ENCODE measurements at regions not wholly inside any gene's neighbourhood (a gene's known extent, or its start where the extent isn't known, plus 50 kb on each side); places are given as distances from the start of the nearest gene placed in this dataset.

GRCh38 chr20:58011106-58011946 lies 217.1 kb downstream of the ANKRD60 start:
- H3K27me3 Mint-ChIP-seq (ENCODE audit: low read depth) = peaks cover 7% of the 10 kb centered on the region
- H3K4me3 Mint-ChIP-seq = no peak overlapping the region
- H2BK120ac ChIP-seq (ENCODE audit: low read depth, low read length, poor library complexity, severe bottlenecking) = no peak overlapping the region
- no peaks in the 10 kb centered on the region for H3K79me1 ChIP-seq (ENCODE audit: insufficient read depth, low read depth, low read length, poor library complexity, severe bottlenecking)
- H2AK5ac ChIP-seq (ENCODE audit: insufficient read length, low read length) = no peak overlapping the region
- TF ChIP-seq, protein P1, sequence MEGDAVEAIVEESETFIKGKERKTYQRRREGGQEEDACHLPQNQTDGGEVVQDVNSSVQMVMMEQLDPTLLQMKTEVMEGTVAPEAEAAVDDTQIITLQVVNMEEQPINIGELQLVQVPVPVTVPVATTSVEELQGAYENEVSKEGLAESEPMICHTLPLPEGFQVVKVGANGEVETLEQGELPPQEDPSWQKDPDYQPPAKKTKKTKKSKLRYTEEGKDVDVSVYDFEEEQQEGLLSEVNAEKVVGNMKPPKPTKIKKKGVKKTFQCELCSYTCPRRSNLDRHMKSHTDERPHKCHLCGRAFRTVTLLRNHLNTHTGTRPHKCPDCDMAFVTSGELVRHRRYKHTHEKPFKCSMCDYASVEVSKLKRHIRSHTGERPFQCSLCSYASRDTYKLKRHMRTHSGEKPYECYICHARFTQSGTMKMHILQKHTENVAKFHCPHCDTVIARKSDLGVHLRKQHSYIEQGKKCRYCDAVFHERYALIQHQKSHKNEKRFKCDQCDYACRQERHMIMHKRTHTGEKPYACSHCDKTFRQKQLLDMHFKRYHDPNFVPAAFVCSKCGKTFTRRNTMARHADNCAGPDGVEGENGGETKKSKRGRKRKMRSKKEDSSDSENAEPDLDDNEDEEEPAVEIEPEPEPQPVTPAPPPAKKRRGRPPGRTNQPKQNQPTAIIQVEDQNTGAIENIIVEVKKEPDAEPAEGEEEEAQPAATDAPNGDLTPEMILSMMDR (conservative IDR thresholded peaks at IDR 0.05) = no peak
- H3K56ac ChIP-seq (ENCODE audit: insufficient read length, low read depth, low read length) = no peak overlapping the region
- H3K23ac ChIP-seq (ENCODE audit: insufficient read length, low read depth, low read length) = no peak overlapping the region
- H3K9me3 Mint-ChIP-seq = peaks cover 3 to 8% of the 10 kb centered on the region in 2 experiments; a peak in 4 of 5 replicates
- no peak overlapping the region for H2AFZ ChIP-seq (ENCODE audit: low read length)
- H2BK12ac ChIP-seq (ENCODE audit: insufficient read length, low read depth, low read length) = no peak overlapping the region
- no peak overlapping the region for H2BK5ac ChIP-seq (ENCODE audit: insufficient read length, low read length)
- 0 out of 7 replicates have a peak overlapping the region, but pooled peaks of 1 of the 3 experiments have one; percentile 66 for H3K27ac Mint-ChIP-seq
- H3K36me3 Mint-ChIP-seq (ENCODE audit: insufficient read depth in 1 of 3, low read depth in 3 of 3) = peaks cover 0 to 2% (median 0%) of the 10 kb centered on the region in 3 experiments; a peak in 2 of 7 replicates
- no peak overlapping the region for H2BK15ac ChIP-seq (ENCODE audit: low read depth, low read length)
- no CpG with 5 or more reads among the region's 14 CpGs for WGBS (ENCODE audit: extremely low coverage, insufficient read length, low lambda C conversion rate)
- no peak overlapping the region for H4K5ac ChIP-seq (ENCODE audit: insufficient read length, low read depth, low read length)
- H3K4ac ChIP-seq (ENCODE audit: low read depth, low read length) = no peak overlapping the region
- H3K27me3 ChIP-seq (ENCODE audit: insufficient read depth, low read length) = no peaks in the 10 kb centered on the region
- H3K27ac ChIP-seq (ENCODE audit: insufficient read length, low read depth, low read length) = no peak overlapping the region
- no peak overlapping the region for H3K4me2 ChIP-seq (ENCODE audit: insufficient read depth, insufficient read length, low read length)
- H4K8ac ChIP-seq (replicated peaks; ENCODE audit: insufficient read length, low read depth, low read length) = no peak overlapping the region
- DNase-seq = peak; percentile 20
- H3K79me2 ChIP-seq (ENCODE audit: insufficient read depth, low read length) = no peaks in the 10 kb centered on the region
- H2BK20ac ChIP-seq (ENCODE audit: low read depth, low read length, poor library complexity, severe bottlenecking) = no peak overlapping the region
- no peaks in the 10 kb centered on the region for H3K4me1 ChIP-seq (ENCODE audit: insufficient read depth, low read length)
- H4K20me1 ChIP-seq (ENCODE audit: control insufficient read depth, insufficient read depth, insufficient read length) = no peaks in the 10 kb centered on the region
- no peak overlapping the region for H3K14ac ChIP-seq (ENCODE audit: insufficient read depth, low read length)
- no peak overlapping the region for H3K18ac ChIP-seq (ENCODE audit: insufficient read length, low read depth, low read length)
- no peak overlapping the region for H3T11ph ChIP-seq (ENCODE audit: low read length)
- H4K91ac ChIP-seq (ENCODE audit: insufficient read length, low read depth, low read length) = no peak overlapping the region
- H3K4me1 Mint-ChIP-seq = peaks cover 9 to 15% of the 10 kb centered on the region in 2 experiments
- no peak overlapping the region for H3K9ac ChIP-seq (ENCODE audit: extremely low read depth, insufficient read length, low read length)
- H3K23me2 ChIP-seq (ENCODE audit: insufficient read length, low read depth, low read length, poor library complexity, severe bottlenecking) = no peaks in the 10 kb centered on the region
- H3K9me3 ChIP-seq (ENCODE audit: control insufficient read depth, low read depth, low read length) = no peaks in the 10 kb centered on the region
